Lung (tissue), 11 donors: ENCODE measurements at regions not wholly inside any gene's neighbourhood (a gene's known extent, or its start where the extent isn't known, plus 50 kb on each side); places are given as distances from the start of the nearest gene placed in this dataset.

Experiments used
- ATAC-seq: fragments of 200-7000 bp; cut with Tn5 transposase; one replicate; pipeline ENCODE4 v1.9.1; 2020; ENCODE audit warnings: moderate number of reproducible peaks; ENCODE audit not compliant: insufficient read depth, low FRiP score
- DNase-seq, 3 donors: peaks; one replicate each; pipeline ENCODE4 v3.0.0-alpha.2; 2013 to 2017
- H3K27ac ChIP-seq, 2 donors: one replicate each; pipeline ENCODE4 v1.5.1; 2013; ENCODE audit warnings: mild to moderate bottlenecking in 2 of 2, moderate library complexity in 2 of 2, control low read depth in 1 of 2, inconsistent platforms in 1 of 2, low read depth in 1 of 2, low read length in 1 of 2
- H3K27me3 ChIP-seq, 3 donors: one replicate each; pipeline ENCODE4 v1.5.1; 2013; ENCODE audit warnings: low read length in 2 of 3; ENCODE audit not compliant: control insufficient read depth in 3 of 3, insufficient read depth in 3 of 3
- H3K36me3 ChIP-seq, 4 donors: one replicate each; pipeline ENCODE4 v1.5.1; 2013; ENCODE audit warnings: low read length in 4 of 4, mild to moderate bottlenecking in 1 of 4, moderate library complexity in 1 of 4; ENCODE audit not compliant: control insufficient read depth in 4 of 4, insufficient read depth in 4 of 4
- H3K4me1 ChIP-seq, 5 donors: one replicate each; pipeline ENCODE4 v1.5.1; 2013; ENCODE audit warnings: low read length in 5 of 5, mild to moderate bottlenecking in 2 of 5, moderate library complexity in 1 of 5; ENCODE audit not compliant: control insufficient read depth in 5 of 5, insufficient read depth in 5 of 5
- H3K4me3 ChIP-seq: one replicate; pipeline ENCODE4 v1.5.1; 2013; ENCODE audit warnings: mild to moderate bottlenecking, control low read depth, moderate library complexity
- H3K9ac ChIP-seq, 2 donors: one replicate each; pipeline ENCODE4 v1.5.1; 2013; ENCODE audit warnings: low read length in 2 of 2, control low read depth in 1 of 2; ENCODE audit not compliant: insufficient read depth in 1 of 2
- H3K9me3 ChIP-seq, 4 donors: one replicate each; pipeline ENCODE4 v1.5.1; 2013; ENCODE audit warnings: low read length in 3 of 4, mild to moderate bottlenecking in 1 of 4, moderate library complexity in 1 of 4; ENCODE audit not compliant: control insufficient read depth in 4 of 4, insufficient read depth in 3 of 4
- WGBS, 2 donors: extraction: QIAGEN DNeasy Blood & Tissue Kit; methylation state at CpG; one replicate each; pipeline ENCODE4 v1.1.7; 2013; 5-methylcytosine and 5-hydroxymethylcytosine counted together
- TF ChIP-seq, protein P1 (sequence below): IDR thresholded peaks from 2 replicates; pipeline ENCODE4 v1.5.1; 2012; ENCODE audit warnings: mild to moderate bottlenecking; ENCODE audit errors: control extremely low read depth, extremely low read depth
- donor health status: control.
- donor health status: control.
- donor health status: Bipolar disorder and iron deficiency.
- donor health status: healthy.
- donor health status: DM: yes; HTN: yes; CAD: no.

GRCh38 chr7:69012149-69012548, 586.1 kb upstream of the AUTS2 start:
- H3K27ac ChIP-seq, result no peak overlapping the region
- DNase-seq, result no peak
- no peak for ATAC-seq
- no peaks in the 10 kb centered on the region for H3K36me3 ChIP-seq
- WGBS, 2 donors, result 91 to 99% methylated on average over 1 of the region's 1 CpG
- no peak overlapping the region for H3K9ac ChIP-seq
- H3K27me3 ChIP-seq, result no peaks in the 10 kb centered on the region
- H3K4me3 ChIP-seq, result no peak overlapping the region
- no peaks in the 10 kb centered on the region for H3K4me1 ChIP-seq
- TF ChIP-seq, protein P1, sequence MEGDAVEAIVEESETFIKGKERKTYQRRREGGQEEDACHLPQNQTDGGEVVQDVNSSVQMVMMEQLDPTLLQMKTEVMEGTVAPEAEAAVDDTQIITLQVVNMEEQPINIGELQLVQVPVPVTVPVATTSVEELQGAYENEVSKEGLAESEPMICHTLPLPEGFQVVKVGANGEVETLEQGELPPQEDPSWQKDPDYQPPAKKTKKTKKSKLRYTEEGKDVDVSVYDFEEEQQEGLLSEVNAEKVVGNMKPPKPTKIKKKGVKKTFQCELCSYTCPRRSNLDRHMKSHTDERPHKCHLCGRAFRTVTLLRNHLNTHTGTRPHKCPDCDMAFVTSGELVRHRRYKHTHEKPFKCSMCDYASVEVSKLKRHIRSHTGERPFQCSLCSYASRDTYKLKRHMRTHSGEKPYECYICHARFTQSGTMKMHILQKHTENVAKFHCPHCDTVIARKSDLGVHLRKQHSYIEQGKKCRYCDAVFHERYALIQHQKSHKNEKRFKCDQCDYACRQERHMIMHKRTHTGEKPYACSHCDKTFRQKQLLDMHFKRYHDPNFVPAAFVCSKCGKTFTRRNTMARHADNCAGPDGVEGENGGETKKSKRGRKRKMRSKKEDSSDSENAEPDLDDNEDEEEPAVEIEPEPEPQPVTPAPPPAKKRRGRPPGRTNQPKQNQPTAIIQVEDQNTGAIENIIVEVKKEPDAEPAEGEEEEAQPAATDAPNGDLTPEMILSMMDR, result no peak
- H3K9me3 ChIP-seq, result peaks cover 0 to under 1% (median 0%) of the 10 kb centered on the region in 4 donors

GRCh38 chr7:69017208-69017607, 581.1 kb upstream of the AUTS2 start:
- no peak overlapping the region for H3K27ac ChIP-seq
- H3K9ac ChIP-seq, result no peak overlapping the region
- no peak for ATAC-seq
- no peaks in the 10 kb centered on the region for H3K4me1 ChIP-seq
- TF ChIP-seq, protein P1, result no peak
- peaks cover 0 to 11% (median 6%) of the 10 kb centered on the region in 4 donors for H3K9me3 ChIP-seq
- H3K4me3 ChIP-seq, result no peak overlapping the region
- DNase-seq, result no peak
- WGBS, 2 donors, result 90 to 94% methylated on average over 3 of the region's 3 CpGs
- H3K36me3 ChIP-seq, result no peaks in the 10 kb centered on the region
- no peaks in the 10 kb centered on the region for H3K27me3 ChIP-seq

DNA sequence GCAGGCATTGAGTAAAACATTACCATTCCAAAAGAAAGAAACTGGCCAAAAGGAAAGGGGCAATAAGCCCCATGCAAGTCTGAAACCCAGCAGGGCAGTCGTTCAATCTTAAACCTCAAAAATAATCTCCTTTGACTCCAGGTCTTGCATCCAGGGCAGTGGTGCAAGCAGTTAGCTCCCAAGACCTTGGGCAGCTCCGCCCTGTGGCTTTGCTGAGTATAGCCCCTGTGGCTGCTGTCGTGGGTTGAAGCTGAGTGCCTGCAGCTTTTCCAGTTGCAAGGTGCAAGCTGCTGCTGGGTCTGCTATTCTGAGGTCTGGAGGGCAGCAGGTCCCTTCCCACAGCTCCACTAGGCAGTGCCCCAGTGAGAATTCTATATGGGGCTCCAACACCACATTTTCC, 580.1 kb upstream of the AUTS2 start:
- 45 to 51% methylated on average over 3 of the region's 3 CpGs for WGBS, 2 donors
- no peak overlapping the region for H3K27ac ChIP-seq
- H3K9ac ChIP-seq, result no peak overlapping the region
- H3K36me3 ChIP-seq, result no peaks in the 10 kb centered on the region
- no peaks in the 10 kb centered on the region for H3K27me3 ChIP-seq
- no peak overlapping the region for H3K4me3 ChIP-seq
- DNase-seq (no peak), ATAC-seq (no peak)
- peaks cover 0 to 11% (median 6%) of the 10 kb centered on the region in 4 donors for H3K9me3 ChIP-seq
- TF ChIP-seq, protein P1, result no peak
- H3K4me1 ChIP-seq, result no peaks in the 10 kb centered on the region

DNA sequence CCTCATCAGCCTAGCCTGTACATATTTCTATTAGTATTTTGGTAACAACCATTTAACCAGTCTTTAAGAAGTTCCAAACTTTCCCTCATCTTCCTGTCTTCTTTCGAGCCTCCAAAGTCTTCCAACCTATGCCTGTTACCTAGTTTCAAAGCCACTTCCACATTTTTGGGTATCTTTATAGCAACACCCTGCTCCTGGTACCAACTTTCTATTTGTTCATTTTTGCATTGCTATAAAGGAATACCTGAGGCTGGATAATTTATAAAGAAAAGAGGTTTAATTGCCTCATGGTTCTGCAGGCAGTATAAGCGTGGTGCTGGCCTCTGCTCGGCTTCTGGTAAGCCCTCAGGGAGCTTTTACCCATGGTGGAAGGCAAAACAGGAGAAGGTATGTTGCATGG, 578.8 kb upstream of the AUTS2 start:
- no peaks in the 10 kb centered on the region for H3K4me1 ChIP-seq
- no peak overlapping the region for H3K27ac ChIP-seq
- no peak for ATAC-seq
- H3K9me3 ChIP-seq, result peaks cover 0 to 11% (median 6%) of the 10 kb centered on the region in 4 donors
- whole genome bisulfite sequencing, 2 donors, result 75 to 87% methylated on average over 3 of the region's 3 CpGs
- no peaks in the 10 kb centered on the region for H3K27me3 ChIP-seq
- TF ChIP-seq, protein P1, result no peak
- DNase-seq, result no peak
- no peak overlapping the region for H3K9ac ChIP-seq
- H3K36me3 ChIP-seq, result no peaks in the 10 kb centered on the region
- no peak overlapping the region for H3K4me3 ChIP-seq
